ENCODE measurements at regions not wholly inside any gene's neighbourhood (a gene's known extent, or its start where the extent isn't known, plus 50 kb on each side); places are given as distances from the start of the nearest gene placed in this dataset.
"Not testable (repeated sequence)": the region's sequence is repeated elsewhere in the genome, so short reads cannot be mapped to it uniquely, and the experiment has no call there.

GRCh38 chr13:73171271-73171682 is 112.5 kb downstream of the KLF5 start:
- no peak for DNase-seq

- DNase-seq = no peak
These were observed 111.2 kb downstream of the KLF5 start for GRCh38 chr13:73169971-73170370.

- no peak for DNase-seq
These were observed 110.2 kb downstream of the KLF5 start for GRCh38 chr13:73168953-73169401.

GRCh38 chr13:73168226-73168952 is 109.6 kb downstream of the KLF5 start:
- DNase-seq = no peak

GRCh38 chr13:73167028-73167820 is 108.4 kb downstream of the KLF5 start:
- no peak for DNase-seq

- no peak for DNase-seq
These were observed 107.4 kb downstream of the KLF5 start for GRCh38 chr13:73166204-73166603.

- DNase-seq = no peak
These were observed 104.4 kb downstream of the KLF5 start for GRCh38 chr13:73162912-73163911.

- not testable (repeated sequence) for DNase-seq
These were observed 101.7 kb downstream of the KLF5 start for GRCh38 chr13:73160371-73161031.

GRCh38 chr13:73158851-73159250 is 100.0 kb downstream of the KLF5 start:
- DNase-seq = no peak

- DNase-seq = no peak
These were observed 98.2 kb downstream of the KLF5 start for GRCh38 chr13:73157031-73157430.

- DNase-seq = no peak
These were observed 87.9 kb downstream of the KLF5 start for GRCh38 chr13:73146707-73147106.

GRCh38 chr13:73142071-73142470 is 83.3 kb downstream of the KLF5 start:
- DNase-seq = no peak

GRCh38 chr13:73141292-73141771 is 82.5 kb downstream of the KLF5 start:
- DNase-seq = no peak

GRCh38 chr13:73140801-73141200 is 82.0 kb downstream of the KLF5 start:
- no peak for DNase-seq

- DNase-seq = no peak
These were observed 80.1 kb downstream of the KLF5 start for GRCh38 chr13:73138638-73139491.

- no peak for DNase-seq
These were observed 79.5 kb downstream of the KLF5 start for GRCh38 chr13:73138276-73138637.

GRCh38 chr13:73136776-73137175 is 78.0 kb downstream of the KLF5 start:
- no peak for DNase-seq

GRCh38 chr13:73133531-73133930 is 74.7 kb downstream of the KLF5 start:
- no peak for DNase-seq

- DNase-seq = no peak
These were observed 72.4 kb downstream of the KLF5 start for GRCh38 chr13:73131247-73131646.

GRCh38 chr13:73129023-73129422 is 70.2 kb downstream of the KLF5 start:
- DNase-seq = no peak

All from Kasumi-1 (cell line).